ENCODE measurements at regions not wholly inside any gene's neighbourhood (a gene's known extent, or its start where the extent isn't known, plus 50 kb on each side); places are given as distances from the start of the nearest gene placed in this dataset.

GRCh38 chr3:169029674-169030285, 633.7 kb downstream of the MECOM start:
- H3K4me1 Mint-ChIP-seq (ENCODE audit: low read depth), result peaks cover 16% of the 10 kb centered on the region
- H3K27ac Mint-ChIP-seq (ENCODE audit: unreplicated experiment), result no peak overlapping the region
- H3K27me3 Mint-ChIP-seq (ENCODE audit: low read depth), result no peaks in the 10 kb centered on the region
- no peak overlapping the region for H3K4me3 Mint-ChIP-seq (ENCODE audit: unreplicated experiment)
- no peaks in the 10 kb centered on the region for H3K36me3 Mint-ChIP-seq (ENCODE audit: low read depth)
- TF ChIP-seq CTCF (IDR thresholded peaks at IDR 0.05), result no peak
- DNase-seq (ENCODE audit: low spot score), result no peak
- no peaks in the 10 kb centered on the region for H3K9me3 Mint-ChIP-seq (ENCODE audit: low read depth)

- no peak for TF ChIP-seq CTCF (IDR thresholded peaks at IDR 0.05)
- no peaks in the 10 kb centered on the region for H3K9me3 Mint-ChIP-seq (ENCODE audit: low read depth)
- H3K36me3 Mint-ChIP-seq (ENCODE audit: low read depth), result no peaks in the 10 kb centered on the region
- H3K4me3 Mint-ChIP-seq (ENCODE audit: unreplicated experiment), result no peak overlapping the region
- H3K4me1 Mint-ChIP-seq (ENCODE audit: low read depth), result peaks cover 16% of the 10 kb centered on the region
- DNase-seq (ENCODE audit: low spot score), result no peak
- no peaks in the 10 kb centered on the region for H3K27me3 Mint-ChIP-seq (ENCODE audit: low read depth)
- H3K27ac Mint-ChIP-seq (ENCODE audit: unreplicated experiment), result no peak overlapping the region
Observed at GRCh38 chr3:169028716-169029115, 634.8 kb downstream of the MECOM start.

GRCh38 chr3:169026543-169027182, 636.8 kb downstream of the MECOM start:
- H3K36me3 Mint-ChIP-seq (ENCODE audit: low read depth), result no peaks in the 10 kb centered on the region
- H3K9me3 Mint-ChIP-seq (ENCODE audit: low read depth), result no peaks in the 10 kb centered on the region
- peak overlapping the region; percentile 10 for H3K27ac Mint-ChIP-seq (ENCODE audit: unreplicated experiment)
- peak overlapping the region; percentile 10 for H3K4me3 Mint-ChIP-seq (ENCODE audit: unreplicated experiment)
- DNase-seq (ENCODE audit: low spot score), result no peak
- H3K4me1 Mint-ChIP-seq (ENCODE audit: low read depth), result peaks cover 31% of the 10 kb centered on the region
- no peaks in the 10 kb centered on the region for H3K27me3 Mint-ChIP-seq (ENCODE audit: low read depth)
- TF ChIP-seq CTCF (IDR thresholded peaks at IDR 0.05), result no peak

GRCh38 chr3:169022457-169022856, 641.1 kb downstream of the MECOM start:
- no peaks in the 10 kb centered on the region for H3K9me3 Mint-ChIP-seq (ENCODE audit: low read depth)
- peaks cover 2% of the 10 kb centered on the region for H3K36me3 Mint-ChIP-seq (ENCODE audit: low read depth)
- DNase-seq (ENCODE audit: low spot score), result no peak
- H3K27me3 Mint-ChIP-seq (ENCODE audit: low read depth), result no peaks in the 10 kb centered on the region
- H3K4me3 Mint-ChIP-seq (ENCODE audit: unreplicated experiment), result no peak overlapping the region
- no peak for TF ChIP-seq CTCF (IDR thresholded peaks at IDR 0.05)
- peak overlapping the region; percentile 8 for H3K27ac Mint-ChIP-seq (ENCODE audit: unreplicated experiment)
- H3K4me1 Mint-ChIP-seq (ENCODE audit: low read depth), result peaks cover 37% of the 10 kb centered on the region

- H3K4me3 Mint-ChIP-seq (ENCODE audit: unreplicated experiment), result no peak overlapping the region
- no peaks in the 10 kb centered on the region for H3K27me3 Mint-ChIP-seq (ENCODE audit: low read depth)
- H3K27ac Mint-ChIP-seq (ENCODE audit: unreplicated experiment), result no peak overlapping the region
- H3K36me3 Mint-ChIP-seq (ENCODE audit: low read depth), result peaks cover 2% of the 10 kb centered on the region
- H3K9me3 Mint-ChIP-seq (ENCODE audit: low read depth), result no peaks in the 10 kb centered on the region
- peaks cover 22% of the 10 kb centered on the region for H3K4me1 Mint-ChIP-seq (ENCODE audit: low read depth)
- DNase-seq (ENCODE audit: low spot score), result no peak
- TF ChIP-seq CTCF (IDR thresholded peaks at IDR 0.05), result no peak
Observed at GRCh38 chr3:169020371-169020770, 643.1 kb downstream of the MECOM start.
